Activated T-cell treated with anti-CD3 and anti-CD28 coated beads for 24 hours (primary cell): ENCODE measurements at regions not wholly inside any gene's neighbourhood (a gene's known extent, or its start where the extent isn't known, plus 50 kb on each side); places are given as distances from the start of the nearest gene placed in this dataset.

ENCODE experiments used
- DNase-seq: peaks from one replicate; pipeline ENCODE4 v3.0.0-alpha.2; 2020; ENCODE audit warnings: low read depth

DNA sequence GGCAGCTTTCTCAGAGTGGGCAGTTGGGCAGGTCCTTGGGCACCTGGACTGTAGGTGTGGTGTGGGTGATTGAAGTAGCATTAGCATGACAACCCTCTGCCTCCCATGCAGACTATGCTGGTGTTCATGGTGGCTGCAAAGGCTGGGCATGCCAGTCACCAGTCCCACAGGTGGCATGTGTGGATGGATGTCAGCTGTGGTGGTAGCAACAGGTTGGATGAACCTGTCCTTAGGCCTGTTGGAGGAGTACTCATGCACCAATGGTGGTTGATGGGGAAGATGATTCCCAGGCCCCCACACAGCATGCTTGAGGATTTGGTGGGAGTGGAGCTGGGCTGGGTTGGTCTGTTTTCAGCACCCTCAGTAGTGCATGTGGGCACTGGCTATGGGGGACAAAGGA is 251.1 kb downstream of the PAX1 start:
- DNase-seq: no peak

DNA sequence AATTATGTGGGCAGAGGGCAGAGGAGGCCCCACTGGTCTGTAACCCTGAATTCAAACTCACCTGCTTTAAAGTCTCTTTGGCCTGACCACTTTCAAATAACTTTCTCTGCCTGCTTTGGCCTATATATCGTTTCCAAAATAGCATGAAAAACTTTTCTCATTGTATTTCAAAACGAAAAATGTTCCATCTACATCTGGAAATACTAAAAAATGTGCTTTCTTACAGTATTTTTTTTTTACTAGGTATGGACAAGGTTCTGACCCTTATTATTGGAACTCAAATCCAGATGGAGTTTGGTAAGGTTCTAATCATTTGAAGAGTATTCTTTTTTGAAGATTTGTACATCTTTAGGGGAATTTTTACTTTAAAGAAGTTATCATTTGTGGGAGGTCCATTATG is 241.9 kb downstream of the PAX1 start:
- no peak for DNase-seq

DNA sequence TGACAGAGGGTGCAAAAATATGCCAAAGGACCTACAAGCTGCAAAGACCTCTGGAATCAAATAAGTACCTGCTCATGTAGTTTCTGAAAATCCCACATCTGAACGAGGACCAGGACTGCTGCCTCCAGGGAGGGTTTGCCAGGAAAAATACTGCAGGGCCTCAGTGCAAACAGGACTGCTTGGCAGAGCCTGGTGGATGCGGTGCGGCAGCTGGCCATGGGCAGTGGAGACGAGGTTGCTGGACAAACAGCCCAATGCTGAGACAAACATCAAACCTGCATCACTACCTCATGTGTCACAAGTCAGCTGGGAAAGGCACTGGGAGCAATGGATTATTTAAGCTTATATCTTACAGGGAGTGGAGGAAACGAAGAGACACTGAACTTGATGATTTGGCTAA is 238.8 kb downstream of the PAX1 start:
- no peak for DNase-seq

DNA sequence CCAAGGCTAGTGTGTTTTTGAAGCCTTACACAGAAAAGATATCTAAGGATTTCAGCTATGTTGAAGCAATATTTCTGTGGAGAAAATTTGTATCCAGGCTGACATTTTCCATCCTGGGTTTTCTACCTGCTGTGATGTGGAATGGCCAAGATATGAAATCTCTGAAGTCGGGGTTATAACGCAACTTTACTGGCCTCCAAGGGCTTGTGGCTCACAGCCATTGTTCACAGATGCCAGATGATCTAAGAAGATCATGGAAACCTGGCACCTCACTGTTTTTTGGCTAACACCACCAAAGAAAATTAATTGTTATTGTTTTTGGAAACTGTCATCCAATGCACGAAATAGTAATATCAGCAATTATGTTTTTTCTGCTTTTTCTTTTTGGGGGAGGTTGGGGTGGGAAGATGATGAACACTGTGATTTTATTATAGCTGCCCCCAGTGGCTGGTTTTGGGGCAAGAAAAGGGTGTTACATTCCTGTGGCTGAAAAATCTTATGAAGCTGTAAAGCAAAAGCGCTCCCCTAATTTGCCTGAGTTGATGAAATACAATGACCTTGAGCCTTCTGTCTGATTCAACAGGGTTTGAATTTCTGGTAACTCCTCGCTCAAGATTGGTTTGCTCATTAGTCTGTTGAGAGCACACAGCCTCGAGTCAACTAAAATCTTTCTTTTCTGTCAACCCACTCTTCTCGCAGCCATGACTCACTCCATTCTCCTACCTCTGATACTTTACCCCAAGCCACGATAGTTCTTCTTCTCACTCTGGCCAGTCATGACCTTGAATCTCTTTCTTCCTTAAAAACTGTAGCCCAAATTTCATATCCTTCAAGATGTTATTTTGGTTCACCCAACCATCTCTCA is 236.7 kb downstream of the PAX1 start:
- DNase-seq: no peak

DNA sequence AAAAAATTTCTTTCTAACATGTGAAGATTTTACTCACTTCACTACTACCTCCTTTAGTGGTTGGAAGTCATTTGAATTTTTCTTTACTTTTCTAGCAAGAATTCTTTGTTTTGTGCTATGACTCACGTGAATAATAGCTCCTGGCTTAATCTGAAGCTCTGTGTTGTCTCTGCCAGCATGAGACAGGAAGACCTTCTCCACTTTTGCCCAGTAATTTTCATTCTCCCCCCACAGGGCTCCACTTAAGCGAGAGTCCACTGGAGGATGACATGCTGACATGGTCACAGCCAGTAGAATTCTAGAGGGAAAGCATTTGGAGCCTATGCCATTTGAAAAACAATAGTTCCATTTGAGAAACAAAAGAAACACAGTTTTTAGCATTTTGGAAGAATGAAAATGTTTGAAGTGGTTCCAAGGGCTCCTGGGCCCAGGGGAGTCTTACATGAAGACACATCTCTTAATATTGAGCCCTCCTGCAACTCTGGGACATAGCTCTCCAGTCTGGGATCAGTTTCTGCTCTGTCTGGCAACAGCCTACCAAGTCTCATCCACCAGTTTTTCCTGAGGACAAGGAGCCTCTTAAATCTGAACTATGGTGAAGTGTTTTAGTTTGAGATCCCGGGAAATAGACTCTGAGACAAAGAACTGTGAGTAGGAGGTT is 231.4 kb downstream of the PAX1 start:
- no peak for DNase-seq

DNA sequence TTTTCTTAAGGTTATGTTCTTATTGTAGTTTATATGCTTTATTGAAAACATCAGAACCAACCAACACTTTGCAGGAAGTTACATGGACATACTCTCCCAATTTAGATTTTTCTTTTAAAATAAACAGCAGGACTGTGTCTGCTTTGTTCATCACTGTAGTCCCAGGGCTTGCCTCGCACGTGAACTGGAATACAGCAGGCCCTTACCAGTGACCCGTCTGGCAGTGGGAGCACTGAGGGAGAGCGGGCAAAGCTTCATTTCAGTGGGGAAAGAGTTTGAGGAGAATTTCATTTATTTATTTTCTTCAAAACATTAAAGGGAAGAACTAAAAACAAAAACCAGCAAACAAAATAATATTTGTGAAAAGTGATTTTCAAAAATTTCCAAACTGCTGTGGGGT is 230.8 kb downstream of the PAX1 start:
- no peak for DNase-seq

DNA sequence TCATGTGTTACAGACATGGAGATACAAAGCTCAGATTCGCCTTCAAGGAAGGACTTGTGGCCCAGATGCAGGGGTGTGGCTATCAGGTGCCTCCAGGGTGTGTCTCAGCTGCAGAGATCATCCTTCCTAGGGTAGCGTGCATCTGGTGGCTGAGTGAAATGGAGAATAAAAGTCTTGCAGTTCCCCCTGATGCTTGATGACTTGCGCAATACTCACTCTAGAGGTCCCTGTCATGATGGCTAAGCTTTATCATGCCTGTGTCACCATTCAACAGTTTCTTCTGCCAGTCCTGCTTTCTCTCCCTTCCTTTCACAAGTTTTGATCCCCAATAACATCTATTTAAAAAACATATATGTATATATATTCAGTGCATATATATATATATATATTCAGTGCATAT is 228.1 kb downstream of the PAX1 start:
- DNase-seq: no peak

DNA sequence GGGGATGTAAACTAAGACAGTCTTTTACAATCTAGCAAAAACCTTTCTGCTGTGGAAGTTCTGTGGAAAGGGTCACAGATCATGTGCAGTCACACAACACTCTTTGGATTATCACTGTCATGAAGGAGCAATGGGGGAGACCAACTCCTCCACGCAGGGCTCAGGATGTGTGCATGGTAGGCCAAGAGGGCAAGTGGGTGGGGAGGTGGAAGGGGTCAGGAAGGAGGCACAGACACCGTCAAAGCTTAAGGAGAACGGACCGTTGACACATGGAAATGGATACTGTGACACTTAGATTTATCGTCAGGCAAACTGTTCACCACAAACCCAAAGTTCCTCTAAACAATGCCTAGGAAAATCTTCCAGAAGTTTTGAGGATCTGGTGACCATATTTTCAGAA is 215.8 kb downstream of the PAX1 start:
- no peak for DNase-seq

DNA sequence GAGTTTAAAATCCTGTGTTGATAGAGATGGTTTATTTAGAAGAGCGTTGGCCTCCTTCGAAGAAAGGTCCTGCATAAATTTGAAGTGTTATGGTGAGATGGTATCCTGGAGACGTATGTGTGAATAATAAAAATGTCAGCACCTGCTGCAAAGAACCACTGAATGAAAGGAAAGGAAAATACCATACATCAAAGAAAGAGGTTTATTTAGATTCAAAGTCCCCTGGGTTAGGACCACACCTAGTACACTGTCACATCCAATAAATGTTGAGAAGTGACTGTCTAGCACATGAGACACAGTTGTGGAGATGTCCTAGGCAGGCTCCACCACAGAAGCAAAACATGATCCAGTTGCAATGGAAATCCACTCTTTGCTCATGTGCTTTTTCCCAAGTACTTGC is 214.7 kb downstream of the PAX1 start:
- DNase-seq: no peak

DNA sequence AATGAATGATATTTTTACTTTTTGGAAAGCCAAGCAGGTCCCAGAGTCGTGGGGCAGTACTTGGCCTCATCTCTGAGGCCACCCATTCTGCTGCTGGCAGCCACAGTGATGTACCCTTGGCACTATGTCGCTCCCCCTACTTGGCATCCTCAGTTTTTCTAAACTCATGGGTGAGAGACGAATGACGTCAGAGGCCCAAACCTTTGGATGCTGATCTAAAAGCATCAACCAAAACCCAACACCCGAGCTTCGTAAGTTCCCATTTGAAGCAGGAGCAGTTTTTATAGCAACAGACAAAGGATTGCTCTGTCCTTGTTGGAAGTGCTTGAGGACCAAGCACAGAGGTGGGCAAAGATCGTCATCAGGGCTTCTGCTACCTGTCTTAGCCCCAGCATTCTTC is 212.9 kb downstream of the PAX1 start:
- DNase-seq: no peak

DNA sequence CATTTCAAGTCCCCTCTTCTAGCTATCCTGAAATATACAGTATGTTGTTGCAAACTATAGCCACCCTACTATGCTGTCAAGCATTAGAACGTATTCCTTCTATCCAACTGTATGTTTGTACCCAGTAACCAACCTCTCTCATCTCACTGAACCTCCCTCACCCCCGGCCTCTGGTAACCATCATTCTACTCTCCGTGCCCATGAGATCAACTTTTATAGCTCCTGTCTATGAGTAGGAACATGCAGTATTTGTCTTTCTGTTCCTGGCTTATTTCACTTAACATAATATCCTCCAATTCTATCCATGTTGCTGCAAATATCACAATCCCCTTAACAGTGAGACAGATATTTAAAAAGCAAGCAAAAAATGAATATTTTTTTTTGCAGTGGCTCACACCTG is 196.9 kb downstream of the PAX1 start:
- DNase-seq: no peak

DNA sequence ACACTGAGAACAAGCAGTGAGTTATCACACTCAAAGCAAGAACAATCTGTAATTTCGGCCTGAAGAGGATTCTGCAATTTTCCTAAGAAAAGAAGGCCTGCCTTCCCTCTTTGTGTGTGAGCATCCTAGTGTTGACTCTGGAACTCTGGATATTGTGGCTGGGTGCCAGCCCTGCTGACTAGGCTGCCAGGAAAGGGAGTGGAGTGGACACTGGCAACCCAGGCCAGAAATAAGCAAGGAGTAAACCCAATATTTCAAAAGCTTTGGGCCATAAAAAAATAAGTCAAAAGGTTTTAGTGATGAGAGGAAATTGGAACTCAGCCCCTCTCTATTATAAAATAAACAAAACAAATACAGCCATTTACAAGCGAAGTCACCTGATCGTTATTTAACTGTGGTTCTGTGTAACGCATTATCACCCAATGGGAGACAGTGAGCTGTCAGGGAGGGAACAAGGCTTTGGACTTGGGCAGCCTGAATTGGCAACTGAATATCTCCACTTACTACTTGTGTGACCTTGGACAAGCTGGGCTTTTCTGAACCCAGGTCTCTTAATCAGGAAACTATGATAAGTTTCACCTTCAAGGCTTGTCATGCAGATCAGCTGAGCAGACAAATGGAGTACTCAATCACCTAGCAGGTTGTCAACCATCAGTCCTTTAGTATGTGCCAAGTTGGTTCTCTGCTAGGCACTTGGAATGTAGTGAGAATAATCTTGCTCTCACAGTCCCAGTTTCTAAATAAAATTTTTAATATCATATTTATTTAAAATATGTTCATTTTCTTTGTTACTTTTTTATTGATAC is 196.2 kb downstream of the PAX1 start:
- DNase-seq: no peak

DNA sequence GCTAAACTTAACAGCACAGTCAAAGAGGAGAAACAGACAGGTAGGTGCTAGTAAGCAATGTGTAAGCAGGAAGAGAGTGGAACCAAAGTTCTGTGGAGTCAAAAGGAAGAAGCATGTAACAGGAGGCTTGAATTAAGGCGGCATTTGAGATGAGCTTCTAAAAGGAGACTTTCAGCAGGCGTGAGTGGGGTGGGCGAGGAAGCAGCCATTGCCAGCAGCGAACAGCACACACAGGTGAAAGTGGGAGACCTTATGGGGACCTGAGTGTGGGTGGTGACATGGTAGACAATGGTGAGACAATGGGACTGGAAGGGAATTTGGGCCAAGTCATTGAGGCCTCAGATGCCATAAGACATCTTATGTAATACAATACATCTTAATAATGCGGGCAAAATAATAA is 195.0 kb downstream of the PAX1 start:
- DNase-seq: no peak

DNA sequence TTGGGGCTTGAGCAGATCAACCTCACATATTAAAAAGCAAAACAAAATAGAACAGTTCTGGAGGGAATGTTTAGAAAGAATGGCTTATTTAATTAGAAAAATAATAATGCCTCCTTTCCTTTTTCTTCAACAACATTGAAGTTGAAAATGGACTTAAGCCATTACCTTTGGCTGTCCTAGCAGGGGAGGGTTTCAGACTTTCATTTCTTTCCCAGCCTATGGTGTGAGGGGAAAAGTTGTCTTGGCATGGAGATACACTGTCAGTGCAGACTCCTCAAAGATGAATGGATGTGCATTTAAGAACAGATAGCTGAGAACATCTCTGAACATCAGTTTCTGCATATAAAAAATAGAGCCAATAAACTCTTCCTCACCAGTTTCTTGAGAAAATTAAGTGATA is 169.5 kb downstream of the PAX1 start:
- DNase-seq: no peak

DNA sequence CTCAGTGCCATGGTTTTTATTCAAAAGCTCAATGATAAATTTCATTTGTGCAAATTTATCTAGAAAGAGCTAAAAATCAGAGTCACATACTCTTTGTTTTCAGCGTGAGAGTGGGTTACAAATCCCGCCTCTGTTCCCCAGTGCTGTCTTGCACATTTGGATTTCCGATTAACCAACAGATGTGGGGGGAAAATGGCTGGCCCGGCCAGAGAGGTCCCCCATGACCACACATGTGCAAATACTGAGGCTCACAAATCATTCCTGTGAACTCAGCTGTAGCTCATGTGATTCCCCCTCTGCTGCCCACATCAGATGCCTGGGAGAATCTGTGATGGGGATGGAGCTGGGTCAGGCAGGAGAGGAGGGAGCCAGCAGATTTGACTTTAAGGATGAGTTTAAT is 168.7 kb downstream of the PAX1 start:
- no peak for DNase-seq

DNA sequence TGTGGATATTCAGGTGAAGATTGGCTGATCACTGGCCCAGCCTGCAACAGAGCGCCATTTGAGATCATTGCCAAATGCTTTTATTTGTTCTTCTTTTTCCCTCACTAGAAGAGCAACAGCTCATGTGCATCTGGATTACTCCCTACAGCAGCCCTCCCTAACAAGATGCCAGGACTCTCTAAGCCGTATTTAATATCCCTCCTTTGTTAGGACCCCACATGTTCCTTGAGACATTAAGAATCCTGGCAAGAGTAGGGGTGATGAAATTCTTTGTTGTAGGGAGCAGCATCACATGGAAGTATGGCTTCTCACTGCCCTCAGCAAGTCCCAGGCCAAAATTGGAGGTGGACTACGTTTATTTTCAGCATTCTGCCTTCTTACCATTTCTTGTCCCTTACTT is 167.8 kb downstream of the PAX1 start:
- no peak for DNase-seq

DNA sequence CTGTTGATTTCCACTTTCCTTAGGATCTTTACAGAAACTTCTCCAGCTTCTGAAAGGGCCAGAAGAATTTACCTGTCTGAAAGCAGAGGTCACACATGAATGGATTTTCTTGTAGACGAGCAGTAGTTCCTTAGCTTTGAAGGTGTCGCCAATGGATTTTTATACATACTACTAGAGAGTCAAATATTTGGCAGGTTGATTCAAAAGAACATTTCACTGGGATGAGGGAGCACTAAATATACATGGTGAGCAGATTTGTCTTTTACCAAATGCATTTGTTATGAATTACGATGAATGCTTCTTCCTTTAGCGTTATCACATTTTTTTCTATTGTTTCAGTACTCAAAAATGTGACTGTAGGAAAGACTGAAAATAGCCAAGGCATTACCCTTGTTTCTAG is 162.3 kb downstream of the PAX1 start:
- no peak for DNase-seq

DNA sequence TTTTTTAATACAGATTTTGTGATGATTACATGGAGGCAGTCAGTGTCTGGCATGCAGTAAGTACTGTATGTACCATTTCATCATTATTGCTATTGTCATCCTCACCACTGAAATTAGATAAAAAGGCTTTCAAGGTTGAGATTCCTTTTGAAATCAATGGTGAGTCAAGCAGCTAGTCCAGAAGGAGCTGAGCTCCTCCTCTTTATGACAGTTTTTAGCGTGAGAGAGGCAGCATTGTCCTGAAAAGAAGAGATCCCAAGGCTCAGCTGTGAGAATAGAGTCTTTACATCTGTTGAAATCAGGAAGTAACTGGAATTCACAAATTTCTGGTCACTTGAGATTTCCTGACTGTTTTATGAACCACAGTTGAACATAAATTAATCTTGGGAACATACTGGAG is 161.9 kb downstream of the PAX1 start:
- no peak for DNase-seq

DNA sequence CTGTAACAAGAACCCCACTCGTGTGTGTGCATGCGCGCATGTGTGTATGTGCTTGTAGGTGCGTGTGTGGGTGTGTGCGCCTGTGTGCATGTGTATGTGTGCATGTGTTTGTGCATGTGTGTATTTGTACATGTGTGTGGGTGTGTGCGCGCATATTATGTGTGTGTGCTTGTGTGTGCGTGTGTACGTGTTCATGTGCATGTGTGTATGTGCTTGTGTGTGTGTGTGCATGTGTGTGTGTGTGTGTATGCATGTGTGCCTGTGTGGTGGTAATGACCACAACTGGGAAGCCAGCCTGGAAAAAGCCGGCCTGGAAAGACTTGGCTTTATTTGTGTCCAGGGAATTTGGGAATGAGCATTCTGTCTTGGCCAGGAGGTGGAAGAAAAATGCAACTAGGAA is 157.5 kb downstream of the PAX1 start:
- DNase-seq: no peak

DNA sequence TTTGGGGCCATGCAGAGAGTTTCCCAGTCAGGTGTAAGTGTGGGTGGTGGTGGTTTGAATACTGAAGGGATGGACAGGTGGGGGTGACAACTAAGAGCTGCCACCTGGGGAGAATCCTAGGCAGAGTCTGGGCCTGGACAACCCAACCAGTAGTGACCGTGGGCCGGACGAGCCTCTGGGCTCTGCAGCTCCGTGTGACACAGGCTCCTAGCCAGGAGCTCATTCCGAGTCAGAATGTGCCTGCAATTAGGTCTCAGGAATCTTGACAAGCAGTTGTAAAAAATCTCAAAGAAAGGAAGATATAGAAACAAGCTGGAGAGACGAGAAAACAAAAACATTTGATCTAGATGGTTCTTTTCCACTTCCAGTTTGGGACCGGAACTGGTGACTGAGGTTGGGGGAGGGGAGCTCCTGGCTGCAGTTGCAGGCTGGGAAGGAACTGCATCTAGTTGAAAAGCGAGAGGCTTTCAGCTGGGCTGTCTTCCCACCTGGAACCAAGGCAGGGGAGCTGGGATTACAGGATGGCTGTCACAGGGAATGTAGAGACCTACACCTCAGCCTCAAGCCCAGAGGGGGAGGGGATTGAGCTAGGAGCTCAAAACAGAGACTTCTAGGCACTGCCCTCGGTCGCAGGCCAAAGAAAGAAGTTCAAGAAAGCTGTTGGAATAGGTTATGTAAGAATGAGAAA is 156.9 kb downstream of the PAX1 start:
- no peak for DNase-seq

DNA sequence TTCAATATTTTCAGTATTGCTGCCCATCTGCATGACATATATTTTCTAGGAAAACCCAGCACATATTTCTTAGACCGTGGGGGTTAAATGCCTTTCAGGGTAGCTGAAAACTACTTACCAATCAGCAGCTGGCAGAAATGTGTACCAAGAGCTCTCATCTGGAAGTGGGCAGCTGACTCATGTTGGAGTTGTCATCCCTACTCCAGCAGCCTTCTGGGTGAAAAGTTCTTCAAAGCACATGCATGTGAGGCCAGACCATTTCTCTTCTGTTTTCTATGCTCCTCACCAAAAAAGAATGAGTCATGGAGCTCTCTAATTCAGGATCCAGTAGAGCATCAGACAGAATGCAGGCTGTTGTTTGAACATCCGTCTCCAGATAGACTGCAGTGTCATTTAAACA is 135.5 kb downstream of the PAX1 start:
- DNase-seq: no peak

DNA sequence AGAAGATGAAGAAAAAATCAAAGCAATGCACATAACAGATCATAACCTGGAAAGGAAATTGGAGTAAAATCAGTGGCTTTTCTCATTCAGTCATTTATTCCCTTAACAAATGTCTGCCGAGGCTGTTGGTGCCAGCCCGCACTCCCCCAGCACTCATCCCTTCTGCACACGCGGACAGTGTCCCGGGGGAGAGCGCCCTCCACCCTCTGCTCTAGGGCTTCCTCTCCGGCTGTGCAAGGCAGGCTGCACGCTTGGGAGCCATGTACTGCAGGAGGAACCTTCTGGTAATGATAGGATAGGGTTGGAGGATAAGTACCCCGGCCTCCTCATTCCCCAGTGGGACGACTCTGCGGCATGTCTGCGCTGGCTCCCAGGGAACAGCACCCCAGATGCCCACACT is 134.5 kb downstream of the PAX1 start:
- DNase-seq: no peak

DNA sequence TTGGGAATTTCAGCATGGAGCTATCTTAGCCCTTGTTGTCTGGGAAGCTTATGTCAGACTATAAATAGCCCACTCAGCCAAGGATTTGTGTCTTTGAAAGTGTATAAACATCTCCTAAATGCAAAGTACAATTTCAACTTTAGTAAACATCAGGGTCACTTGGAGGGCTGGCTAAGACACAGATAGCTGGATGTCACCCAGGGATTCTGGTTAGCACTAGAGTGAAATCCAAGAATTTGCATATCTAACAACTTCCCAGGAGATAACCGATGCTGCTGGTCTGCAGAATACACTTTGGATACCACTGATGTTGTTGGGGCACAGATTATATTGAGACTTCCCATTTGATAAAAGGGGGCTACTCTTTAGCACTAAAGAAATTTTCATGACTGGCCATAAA is 130.9 kb downstream of the PAX1 start:
- DNase-seq: no peak
